Activated CD8-positive, alpha-beta memory T cell treated with anti-CD3 and anti-CD28 coated beads, Interleukin-2, amount 50 U/mL, for 48 hours (primary cell): ENCODE measurements at regions not wholly inside any gene's neighbourhood (a gene's known extent, or its start where the extent isn't known, plus 50 kb on each side); places are given as distances from the start of the nearest gene placed in this dataset.
"Not testable (repeated sequence)": the region's sequence is repeated elsewhere in the genome, so short reads cannot be mapped to it uniquely, and the experiment has no call there.

Experiments
- DNase-seq: peaks from one replicate; pipeline ENCODE4 v3.0.0-alpha.2; 2020

- DNase-seq = no peak
These were observed 415.8 kb upstream of the SLITRK5 start for GRCh38 chr13:87255394-87255793.

- no peak for DNase-seq
These were observed 411.6 kb upstream of the SLITRK5 start for GRCh38 chr13:87259479-87260083.

GRCh38 chr13:87274209-87274819, 396.9 kb upstream of the SLITRK5 start:
- peak; percentile 50 for DNase-seq

GRCh38 chr13:87280139-87280538, 391.0 kb upstream of the SLITRK5 start:
- DNase-seq = no peak

- no peak for DNase-seq
These were observed 383.4 kb upstream of the SLITRK5 start for GRCh38 chr13:87287721-87288120.

- no peak for DNase-seq
These were observed 375.5 kb upstream of the SLITRK5 start for GRCh38 chr13:87295636-87296035.

GRCh38 chr13:87302034-87302433, 369.1 kb upstream of the SLITRK5 start:
- no peak for DNase-seq

GRCh38 chr13:87302931-87303330, 368.2 kb upstream of the SLITRK5 start:
- DNase-seq = no peak

- DNase-seq = no peak
These were observed 360.0 kb upstream of the SLITRK5 start for GRCh38 chr13:87311165-87311564.

GRCh38 chr13:87314822-87315221, 356.3 kb upstream of the SLITRK5 start:
- DNase-seq = no peak

GRCh38 chr13:87322386-87322785, 348.8 kb upstream of the SLITRK5 start:
- DNase-seq = no peak

GRCh38 chr13:87324558-87324957, 346.6 kb upstream of the SLITRK5 start:
- DNase-seq = no peak

- DNase-seq = no peak
These were observed 340.0 kb upstream of the SLITRK5 start for GRCh38 chr13:87331178-87331577.

GRCh38 chr13:87333599-87333998, 337.6 kb upstream of the SLITRK5 start:
- DNase-seq = no peak

- DNase-seq = no peak
These were observed 337.0 kb upstream of the SLITRK5 start for GRCh38 chr13:87334176-87334575.

GRCh38 chr13:87336346-87336889, 334.8 kb upstream of the SLITRK5 start:
- DNase-seq = not testable (repeated sequence)

- DNase-seq = no peak
These were observed 327.0 kb upstream of the SLITRK5 start for GRCh38 chr13:87344176-87344575.

- no peak for DNase-seq
These were observed 315.7 kb upstream of the SLITRK5 start for GRCh38 chr13:87355451-87355850.

GRCh38 chr13:87356314-87356713, 314.9 kb upstream of the SLITRK5 start:
- no peak for DNase-seq

- DNase-seq = no peak
These were observed 312.9 kb upstream of the SLITRK5 start for GRCh38 chr13:87358319-87358718.

GRCh38 chr13:87361216-87361615, 310.0 kb upstream of the SLITRK5 start:
- DNase-seq = no peak

- DNase-seq = no peak
These were observed 302.5 kb upstream of the SLITRK5 start for GRCh38 chr13:87368639-87369038.

GRCh38 chr13:87376081-87376480, 295.1 kb upstream of the SLITRK5 start:
- no peak for DNase-seq

GRCh38 chr13:87384099-87384498, 287.1 kb upstream of the SLITRK5 start:
- no peak for DNase-seq

GRCh38 chr13:87393358-87393757, 277.8 kb upstream of the SLITRK5 start:
- DNase-seq = no peak
